GM19043 (cell line): ENCODE measurements at regions not wholly inside any gene's neighbourhood (a gene's known extent, or its start where the extent isn't known, plus 50 kb on each side); places are given as distances from the start of the nearest gene placed in this dataset.
"Not testable (repeated sequence)": the region's sequence is repeated elsewhere in the genome, so short reads cannot be mapped to it uniquely, and the experiment has no call there.

Experiments used
- ATAC-seq: cut with Tn5 transposase; IDR thresholded peaks from one replicate; pipeline ENCODE4 v1.9.1; 2021; ENCODE audit warnings: low read depth; ENCODE audit not compliant: unreplicated experiment

DNA sequence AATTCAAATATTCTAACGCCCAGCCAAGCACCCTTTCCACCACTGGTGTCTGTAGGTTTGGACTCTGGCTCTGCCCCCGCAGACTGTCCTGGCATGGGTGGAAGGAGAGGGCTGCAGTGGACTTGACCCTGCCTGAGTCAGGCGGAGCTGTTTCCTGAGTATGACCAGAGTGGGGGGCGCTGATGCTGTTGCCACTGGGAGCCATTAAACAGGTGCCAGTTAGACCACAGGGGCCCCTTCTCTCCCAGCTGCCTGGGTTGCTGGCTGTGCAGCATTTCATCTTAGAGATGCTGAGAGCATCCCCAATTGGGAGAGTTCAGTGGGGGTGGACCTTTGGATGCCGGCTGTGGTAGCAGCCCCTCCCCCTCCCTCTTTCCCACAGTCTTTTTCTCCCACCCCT lies 539.5 kb downstream of the MATN1 start:
- no peak for ATAC-seq

DNA sequence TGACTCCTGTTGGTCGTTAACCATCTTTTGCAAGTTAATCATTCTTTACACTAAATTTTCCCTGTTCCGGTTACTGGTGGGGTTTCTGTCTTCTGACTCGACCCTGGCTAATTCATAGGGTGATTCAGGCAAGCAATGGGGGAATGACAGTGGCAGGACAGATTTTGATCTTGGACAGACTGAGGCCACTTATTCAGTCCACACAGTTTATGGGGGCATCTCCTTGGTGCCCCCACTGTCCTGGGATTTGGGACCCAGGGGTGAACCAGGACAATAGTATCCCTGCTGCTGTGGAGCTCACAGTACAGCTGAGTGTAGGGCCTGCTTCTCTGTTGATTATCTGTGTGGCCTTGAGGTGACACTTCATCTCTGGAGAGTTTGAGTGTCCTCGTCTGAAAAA lies 540.4 kb downstream of the MATN1 start:
- ATAC-seq: no peak

DNA sequence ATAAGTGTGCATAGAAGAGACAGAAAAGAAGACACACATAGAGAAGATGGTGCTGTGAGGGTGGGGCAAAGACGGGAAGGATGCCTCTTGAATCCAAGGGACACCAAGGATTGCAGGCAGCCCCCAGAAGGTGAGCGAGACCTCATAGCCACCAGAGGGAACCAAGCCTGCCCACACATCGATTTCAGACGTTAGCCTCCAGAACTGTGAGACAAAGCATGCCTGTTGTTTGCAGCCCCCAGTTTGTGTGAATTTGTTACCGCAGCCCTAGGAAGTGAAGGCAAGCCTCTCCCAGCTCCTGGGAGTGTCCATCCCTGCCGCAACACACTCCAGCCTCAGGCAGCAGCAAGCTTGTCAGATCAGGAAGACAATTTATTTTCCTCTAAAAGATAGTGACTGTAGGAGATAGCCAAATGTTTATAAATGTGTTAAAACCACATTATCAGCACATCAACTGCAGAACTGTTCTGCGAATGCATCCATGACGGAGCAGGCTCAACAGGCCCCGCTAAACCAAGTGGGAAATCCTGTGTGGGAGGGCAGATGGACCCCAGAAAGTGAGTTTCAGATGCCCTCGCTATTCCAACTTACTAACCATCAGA lies 543.3 kb downstream of the MATN1 start:
- no peak for ATAC-seq

DNA sequence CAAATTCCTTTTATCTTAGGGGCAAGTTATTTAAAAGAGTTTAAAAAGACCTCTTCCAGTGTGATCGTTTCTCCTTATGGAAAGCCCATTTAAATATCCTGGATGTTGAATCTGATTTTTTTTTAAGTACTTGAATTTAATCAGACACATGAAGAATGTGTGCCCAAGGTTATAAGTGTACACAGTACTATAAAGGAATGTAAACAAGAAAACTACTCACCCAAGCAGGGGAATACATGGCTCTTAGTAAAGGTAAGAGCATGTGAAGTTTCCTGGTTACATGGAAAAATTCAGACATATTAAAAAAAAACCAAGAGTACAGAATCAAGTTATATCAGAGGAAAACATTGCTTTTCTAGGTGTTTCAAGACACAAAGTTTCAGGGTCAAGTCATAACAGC lies 546.9 kb downstream of the MATN1 start:
- no peak for ATAC-seq

- ATAC-seq: no peak
Observed at GRCh38 chr1:30174499-30174898, 548.9 kb downstream of the MATN1 start.

- no peak for ATAC-seq
Observed at GRCh38 chr1:30173560-30173959, 549.8 kb downstream of the MATN1 start.

DNA sequence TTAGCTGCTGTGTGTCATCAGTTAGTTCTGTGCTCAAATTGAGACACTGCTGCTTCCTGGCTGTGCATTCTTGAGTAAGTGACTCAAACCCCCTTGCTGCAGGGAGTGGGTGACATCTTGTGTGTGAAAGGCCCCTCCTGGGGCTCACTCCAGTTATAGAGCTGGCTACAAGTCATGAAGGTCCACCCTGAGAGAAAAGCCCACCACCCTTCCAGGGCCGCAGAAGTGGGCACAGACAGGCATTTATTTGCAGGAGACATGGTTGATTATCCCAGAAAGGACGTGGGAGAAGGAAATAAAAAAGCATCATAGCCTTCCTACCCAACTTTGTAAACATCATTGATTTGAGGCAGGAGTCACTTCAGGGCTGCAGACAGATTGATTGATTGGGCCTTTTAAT lies 550.6 kb downstream of the MATN1 start:
- ATAC-seq: no peak

- ATAC-seq: no peak
Observed at GRCh38 chr1:30172299-30172694, 551.1 kb downstream of the MATN1 start.

- ATAC-seq: no peak
Observed at GRCh38 chr1:30171537-30172298, 551.7 kb downstream of the MATN1 start.

DNA sequence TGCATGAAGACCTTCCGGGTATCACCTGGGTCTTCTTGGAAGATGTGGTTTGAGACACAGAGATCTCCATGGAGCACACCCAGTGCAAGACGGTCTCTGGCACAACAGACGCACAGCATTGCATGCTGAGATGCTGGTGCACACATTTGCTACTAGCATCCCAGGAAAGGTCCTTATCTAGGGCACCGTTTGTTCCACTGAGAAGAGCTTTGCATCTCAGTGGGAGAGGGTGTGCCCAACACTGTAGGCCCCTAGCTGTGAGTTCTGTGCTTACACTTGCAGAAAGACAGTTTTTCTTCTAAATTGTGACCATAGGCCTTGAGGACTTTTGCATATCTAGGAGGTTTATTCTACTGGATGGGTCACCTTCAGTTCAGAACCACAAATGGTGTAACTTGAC lies 554.1 kb downstream of the MATN1 start:
- no peak for ATAC-seq

- no peak for ATAC-seq
Observed at GRCh38 chr1:30166174-30166573, 557.2 kb downstream of the MATN1 start.

GRCh38 chr1:30165116-30165515 lies 558.3 kb downstream of the MATN1 start:
- no peak for ATAC-seq

GRCh38 chr1:30164693-30165092 lies 558.7 kb downstream of the MATN1 start:
- no peak for ATAC-seq

- ATAC-seq: no peak
Observed at GRCh38 chr1:30162565-30162964, 560.8 kb downstream of the MATN1 start.

DNA sequence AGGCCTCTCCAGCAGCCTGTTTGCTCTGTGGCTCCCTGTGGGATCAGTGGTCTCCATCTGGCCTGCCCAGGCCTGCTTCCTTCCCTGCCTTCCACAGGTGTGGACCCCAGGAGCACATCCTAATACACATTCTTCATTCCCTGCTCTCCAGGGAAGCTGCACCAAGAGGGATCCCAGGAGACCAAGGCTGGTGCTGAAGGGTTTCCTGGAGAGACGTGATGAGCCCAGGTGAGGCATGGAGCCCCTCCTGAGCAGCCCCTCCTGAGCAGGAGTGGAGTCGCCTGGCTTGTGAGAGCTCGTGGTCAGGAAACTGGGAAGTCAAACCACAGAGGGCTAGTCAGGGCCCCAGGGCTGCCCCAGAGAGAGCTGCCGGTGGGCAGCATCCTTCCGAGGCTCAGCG lies 561.4 kb downstream of the MATN1 start:
- ATAC-seq: no peak

GRCh38 chr1:30160999-30161689 lies 562.2 kb downstream of the MATN1 start:
- ATAC-seq: no peak

- ATAC-seq: no peak
Observed at GRCh38 chr1:30159015-30159414, 564.4 kb downstream of the MATN1 start.

DNA sequence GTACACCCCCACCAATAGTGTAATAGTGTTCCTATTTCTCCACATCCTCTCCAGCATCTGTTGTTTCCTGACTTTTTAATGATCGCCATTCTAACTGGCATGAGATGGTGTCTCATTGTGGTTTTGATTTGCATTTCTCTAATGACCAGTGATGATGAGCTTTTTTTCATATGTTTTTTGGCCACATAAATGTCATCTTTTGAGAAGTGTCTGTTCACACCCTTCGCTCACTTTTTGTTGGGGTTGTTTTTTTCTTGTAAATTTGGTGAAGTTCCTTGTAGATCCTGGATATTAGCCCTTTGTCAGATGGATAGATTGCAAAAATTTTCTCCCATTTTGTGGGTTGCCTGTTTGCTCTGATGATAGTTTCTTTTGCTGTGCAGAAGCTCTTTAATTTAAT lies 567.7 kb downstream of the MATN1 start:
- ATAC-seq: not testable (repeated sequence)

DNA sequence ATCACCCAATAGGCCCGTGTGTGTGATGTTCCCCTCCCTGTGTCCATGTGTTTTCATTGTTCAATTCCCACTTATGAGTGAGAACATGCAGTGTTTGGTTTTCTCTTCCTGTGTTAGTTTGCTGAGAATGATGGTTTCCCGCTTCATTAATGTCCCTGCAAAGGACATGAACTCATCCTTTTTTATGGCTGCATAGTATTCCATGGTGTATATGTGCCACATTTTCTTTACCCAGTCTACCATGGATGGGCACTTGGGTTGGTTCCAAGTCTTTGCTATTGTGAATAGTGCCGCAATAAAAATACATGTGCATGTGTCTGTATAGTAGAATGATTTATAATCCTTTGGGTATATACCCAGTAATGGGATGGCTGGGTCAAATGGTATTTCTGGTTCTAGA lies 568.1 kb downstream of the MATN1 start:
- ATAC-seq: not testable (repeated sequence)

GRCh38 chr1:30153743-30154449 lies 569.5 kb downstream of the MATN1 start:
- ATAC-seq: no peak

DNA sequence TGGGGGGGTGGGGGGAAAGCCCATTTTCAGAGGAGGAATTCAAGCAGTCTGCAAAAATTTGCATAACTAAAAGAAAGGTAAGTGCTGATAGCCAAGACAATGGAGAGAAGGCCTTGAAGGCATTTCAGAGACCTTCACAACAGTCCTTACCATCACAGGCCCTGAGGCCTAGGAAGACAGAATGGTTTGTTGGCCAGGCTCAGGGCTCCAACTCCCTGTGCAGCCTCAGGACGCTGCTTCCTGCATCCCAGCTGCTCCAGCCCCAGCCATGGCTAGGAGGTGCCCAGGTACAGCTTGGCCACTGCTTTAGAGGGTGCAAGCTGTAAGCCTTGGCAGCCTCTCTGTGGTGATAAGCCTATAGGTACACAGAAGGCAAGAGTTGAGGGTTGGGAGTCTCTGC lies 571.6 kb downstream of the MATN1 start:
- ATAC-seq: no peak
